ENCODE measurements at regions not wholly inside any gene's neighbourhood (a gene's known extent, or its start where the extent isn't known, plus 50 kb on each side); places are given as distances from the start of the nearest gene placed in this dataset.

- Histone ChIP-seq H3K4me3 (ENCODE audit: low read depth in 1 of 3, low read length in 3 of 3) (no peak overlapping the region), H3K27ac (ENCODE audit: low read depth in 1 of 2, low read length in 2 of 2) (no peak overlapping the region), H3K36me3 (ENCODE audit: control insufficient read depth in 4 of 4, insufficient read depth in 3 of 4, low read depth in 1 of 4, low read length in 3 of 4) (peaks cover 0 to 1% (median 0%) of the 10 kb centered on the region in 4 donors), H3K4me1 (ENCODE audit: control insufficient read depth in 4 of 4, insufficient read depth in 4 of 4, low read length in 3 of 4) (no peaks in the 10 kb centered on the region), H3K9me3 (ENCODE audit: control insufficient read depth in 4 of 4, low read length in 3 of 4) (peaks cover 0 to 2% (median 0%) of the 10 kb centered on the region in 4 donors), H3K9ac (ENCODE audit: low read depth in 1 of 2, low read length in 2 of 2) (no peak overlapping the region), H3K27me3 (ENCODE audit: control insufficient read depth in 4 of 4, insufficient read depth in 4 of 4, low read length in 3 of 4) (no peaks in the 10 kb centered on the region)
- no peak for DNase-seq (ENCODE audit: low spot score)
- TF ChIP-seq JUND (IDR thresholded peaks at IDR 0.05) (no peak), EGR1 (IDR thresholded peaks at IDR 0.05; ENCODE audit: low read depth in 2 of 2) (no peak)
- 69% methylated on average over 5 of the region's 5 CpGs for WGBS
Measured at GRCh38 chr15:47333734-47334133, 383.6 kb upstream of the SEMA6D start.

DNA sequence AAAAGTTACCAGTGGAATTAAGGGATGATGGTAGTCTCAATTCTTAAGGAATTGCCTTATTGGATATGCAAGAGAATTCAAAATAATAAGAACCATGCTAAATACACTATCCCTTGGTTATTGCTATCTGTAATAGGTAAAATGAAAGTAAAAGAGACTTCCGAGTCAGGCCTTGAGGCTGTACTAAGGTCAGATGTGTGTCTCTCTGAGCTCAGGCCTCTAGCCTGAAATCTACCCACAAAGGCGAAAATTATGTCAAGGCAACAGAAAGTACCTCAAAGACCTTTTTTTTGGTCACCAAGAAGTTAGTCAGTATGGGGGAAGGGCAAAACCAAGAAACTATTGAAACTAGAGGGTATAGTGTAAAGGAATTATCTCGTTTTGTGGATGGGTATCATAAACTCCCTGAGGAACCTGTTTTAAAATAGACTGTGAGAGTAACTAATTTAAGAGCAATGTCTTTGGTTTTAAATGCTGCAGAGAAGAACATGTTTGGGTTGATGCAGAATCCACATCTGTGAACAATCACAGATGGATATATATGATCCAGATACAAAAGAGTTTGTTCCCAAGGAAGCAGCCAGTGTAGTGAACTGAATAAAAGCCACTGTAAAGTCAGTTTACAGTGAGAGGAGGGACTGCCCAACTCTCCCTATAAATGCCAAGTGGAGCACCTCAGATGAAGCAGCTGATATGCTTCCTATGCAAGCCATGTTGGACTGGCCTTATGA is 382.3 kb upstream of the SEMA6D start:
- Histone ChIP-seq H3K9ac (ENCODE audit: low read depth in 1 of 2, low read length in 2 of 2) (no peak overlapping the region), H3K27ac (ENCODE audit: low read depth in 1 of 2, low read length in 2 of 2) (no peak overlapping the region), H3K9me3 (ENCODE audit: control insufficient read depth in 4 of 4, low read length in 3 of 4) (peaks cover 0 to 2% (median 0%) of the 10 kb centered on the region in 4 donors), H3K4me1 (ENCODE audit: control insufficient read depth in 4 of 4, insufficient read depth in 4 of 4, low read length in 3 of 4) (no peaks in the 10 kb centered on the region), H3K4me3 (ENCODE audit: low read depth in 1 of 3, low read length in 3 of 3) (no peak overlapping the region), H3K36me3 (ENCODE audit: control insufficient read depth in 4 of 4, insufficient read depth in 3 of 4, low read depth in 1 of 4, low read length in 3 of 4) (peaks cover 0 to 1% (median 0%) of the 10 kb centered on the region in 4 donors), H3K27me3 (ENCODE audit: control insufficient read depth in 4 of 4, insufficient read depth in 4 of 4, low read length in 3 of 4) (no peaks in the 10 kb centered on the region)
- WGBS, result 75% methylated on average over 3 of the region's 3 CpGs
- TF ChIP-seq HNF4A (conservative IDR thresholded peaks at IDR 0.05) (no peak), HNF4G (IDR thresholded peaks at IDR 0.05) (no peak), RAD21 (IDR thresholded peaks at IDR 0.05) (no peak), TAF1 (conservative IDR thresholded peaks at IDR 0.05) (no peak), SP1 (IDR thresholded peaks at IDR 0.05) (no peak), RXRA (IDR thresholded peaks at IDR 0.05) (no peak), JUND (IDR thresholded peaks at IDR 0.05) (no peak), YY1 (IDR thresholded peaks at IDR 0.05) (no peak), EGR1 (IDR thresholded peaks at IDR 0.05; ENCODE audit: low read depth in 2 of 2) (no peak), FOXA1 (IDR thresholded peaks at IDR 0.05) (no peak), GABPA (IDR thresholded peaks at IDR 0.05 in 1 of 2, conservative IDR thresholded peaks at IDR 0.05 in 1 of 2) (no peak), FOXA2 (IDR thresholded peaks at IDR 0.05) (no peak), NR2F2 (IDR thresholded peaks at IDR 0.05) (no peak)
- TF ChIP-seq, protein P1, sequence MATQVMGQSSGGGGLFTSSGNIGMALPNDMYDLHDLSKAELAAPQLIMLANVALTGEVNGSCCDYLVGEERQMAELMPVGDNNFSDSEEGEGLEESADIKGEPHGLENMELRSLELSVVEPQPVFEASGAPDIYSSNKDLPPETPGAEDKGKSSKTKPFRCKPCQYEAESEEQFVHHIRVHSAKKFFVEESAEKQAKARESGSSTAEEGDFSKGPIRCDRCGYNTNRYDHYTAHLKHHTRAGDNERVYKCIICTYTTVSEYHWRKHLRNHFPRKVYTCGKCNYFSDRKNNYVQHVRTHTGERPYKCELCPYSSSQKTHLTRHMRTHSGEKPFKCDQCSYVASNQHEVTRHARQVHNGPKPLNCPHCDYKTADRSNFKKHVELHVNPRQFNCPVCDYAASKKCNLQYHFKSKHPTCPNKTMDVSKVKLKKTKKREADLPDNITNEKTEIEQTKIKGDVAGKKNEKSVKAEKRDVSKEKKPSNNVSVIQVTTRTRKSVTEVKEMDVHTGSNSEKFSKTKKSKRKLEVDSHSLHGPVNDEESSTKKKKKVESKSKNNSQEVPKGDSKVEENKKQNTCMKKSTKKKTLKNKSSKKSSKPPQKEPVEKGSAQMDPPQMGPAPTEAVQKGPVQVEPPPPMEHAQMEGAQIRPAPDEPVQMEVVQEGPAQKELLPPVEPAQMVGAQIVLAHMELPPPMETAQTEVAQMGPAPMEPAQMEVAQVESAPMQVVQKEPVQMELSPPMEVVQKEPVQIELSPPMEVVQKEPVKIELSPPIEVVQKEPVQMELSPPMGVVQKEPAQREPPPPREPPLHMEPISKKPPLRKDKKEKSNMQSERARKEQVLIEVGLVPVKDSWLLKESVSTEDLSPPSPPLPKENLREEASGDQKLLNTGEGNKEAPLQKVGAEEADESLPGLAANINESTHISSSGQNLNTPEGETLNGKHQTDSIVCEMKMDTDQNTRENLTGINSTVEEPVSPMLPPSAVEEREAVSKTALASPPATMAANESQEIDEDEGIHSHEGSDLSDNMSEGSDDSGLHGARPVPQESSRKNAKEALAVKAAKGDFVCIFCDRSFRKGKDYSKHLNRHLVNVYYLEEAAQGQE (IDR thresholded peaks at IDR 0.05), result no peak
- TF ChIP-seq, protein P2, sequence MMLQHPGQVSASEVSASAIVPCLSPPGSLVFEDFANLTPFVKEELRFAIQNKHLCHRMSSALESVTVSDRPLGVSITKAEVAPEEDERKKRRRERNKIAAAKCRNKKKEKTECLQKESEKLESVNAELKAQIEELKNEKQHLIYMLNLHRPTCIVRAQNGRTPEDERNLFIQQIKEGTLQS (IDR thresholded peaks at IDR 0.05), result no peak
- TF ChIP-seq, protein P3, sequence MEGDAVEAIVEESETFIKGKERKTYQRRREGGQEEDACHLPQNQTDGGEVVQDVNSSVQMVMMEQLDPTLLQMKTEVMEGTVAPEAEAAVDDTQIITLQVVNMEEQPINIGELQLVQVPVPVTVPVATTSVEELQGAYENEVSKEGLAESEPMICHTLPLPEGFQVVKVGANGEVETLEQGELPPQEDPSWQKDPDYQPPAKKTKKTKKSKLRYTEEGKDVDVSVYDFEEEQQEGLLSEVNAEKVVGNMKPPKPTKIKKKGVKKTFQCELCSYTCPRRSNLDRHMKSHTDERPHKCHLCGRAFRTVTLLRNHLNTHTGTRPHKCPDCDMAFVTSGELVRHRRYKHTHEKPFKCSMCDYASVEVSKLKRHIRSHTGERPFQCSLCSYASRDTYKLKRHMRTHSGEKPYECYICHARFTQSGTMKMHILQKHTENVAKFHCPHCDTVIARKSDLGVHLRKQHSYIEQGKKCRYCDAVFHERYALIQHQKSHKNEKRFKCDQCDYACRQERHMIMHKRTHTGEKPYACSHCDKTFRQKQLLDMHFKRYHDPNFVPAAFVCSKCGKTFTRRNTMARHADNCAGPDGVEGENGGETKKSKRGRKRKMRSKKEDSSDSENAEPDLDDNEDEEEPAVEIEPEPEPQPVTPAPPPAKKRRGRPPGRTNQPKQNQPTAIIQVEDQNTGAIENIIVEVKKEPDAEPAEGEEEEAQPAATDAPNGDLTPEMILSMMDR (IDR thresholded peaks at IDR 0.05; ENCODE audit: low read depth, low read length, missing input control), result no peak
- TF ChIP-seq, protein P4, sequence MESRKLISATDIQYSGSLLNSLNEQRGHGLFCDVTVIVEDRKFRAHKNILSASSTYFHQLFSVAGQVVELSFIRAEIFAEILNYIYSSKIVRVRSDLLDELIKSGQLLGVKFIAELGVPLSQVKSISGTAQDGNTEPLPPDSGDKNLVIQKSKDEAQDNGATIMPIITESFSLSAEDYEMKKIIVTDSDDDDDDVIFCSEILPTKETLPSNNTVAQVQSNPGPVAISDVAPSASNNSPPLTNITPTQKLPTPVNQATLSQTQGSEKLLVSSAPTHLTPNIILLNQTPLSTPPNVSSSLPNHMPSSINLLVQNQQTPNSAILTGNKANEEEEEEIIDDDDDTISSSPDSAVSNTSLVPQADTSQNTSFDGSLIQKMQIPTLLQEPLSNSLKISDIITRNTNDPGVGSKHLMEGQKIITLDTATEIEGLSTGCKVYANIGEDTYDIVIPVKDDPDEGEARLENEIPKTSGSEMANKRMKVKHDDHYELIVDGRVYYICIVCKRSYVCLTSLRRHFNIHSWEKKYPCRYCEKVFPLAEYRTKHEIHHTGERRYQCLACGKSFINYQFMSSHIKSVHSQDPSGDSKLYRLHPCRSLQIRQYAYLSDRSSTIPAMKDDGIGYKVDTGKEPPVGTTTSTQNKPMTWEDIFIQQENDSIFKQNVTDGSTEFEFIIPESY (IDR thresholded peaks at IDR 0.05), result no peak
- DNase-seq (ENCODE audit: low spot score), result no peak
